Anterior cingulate cortex (tissue), 58 donors: ENCODE measurements at regions not wholly inside any gene's neighbourhood (a gene's known extent, or its start where the extent isn't known, plus 50 kb on each side); places are given as distances from the start of the nearest gene placed in this dataset.
A peak's percentile ranks its signal among the peaks of the same experiment; 100 is the strongest.

Experiments used
- DNase-seq, 58 donors: peaks; one replicate each; lab custom pipeline; 2025; lab: John Stamatoyannopoulos, UW

DNA sequence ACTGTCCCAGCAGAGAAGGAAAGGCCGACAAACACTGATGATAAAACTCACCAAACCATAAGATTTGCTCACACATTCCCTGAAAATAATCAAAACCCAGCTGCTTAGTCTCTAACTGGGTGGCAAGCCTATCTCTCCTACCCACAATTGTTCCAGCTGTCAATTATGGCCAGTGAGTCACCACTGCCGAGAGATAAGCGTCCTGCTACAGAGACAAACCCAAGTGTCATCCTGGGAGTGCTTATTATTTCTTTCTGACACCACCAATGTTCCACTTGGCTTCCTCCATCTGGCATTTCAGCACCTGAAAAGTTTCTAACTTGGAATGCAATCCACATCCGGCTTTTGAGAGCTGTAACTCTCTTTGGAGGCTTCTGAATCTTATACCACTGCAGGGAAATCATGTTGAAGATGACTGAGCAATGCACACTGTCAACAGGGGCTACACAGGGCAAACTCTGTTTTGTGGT lies 51.5 kb upstream of the VAV3 start:
- DNase-seq: peak in 3 of 58 donors; percentile 5 to 33 (median 10)
